Prostate gland (tissue), 2 donors: ENCODE measurements at regions not wholly inside any gene's neighbourhood (a gene's known extent, or its start where the extent isn't known, plus 50 kb on each side); places are given as distances from the start of the nearest gene placed in this dataset.
A peak's percentile ranks its signal among the peaks of the same experiment; 100 is the strongest.

Experiments used
- DNase-seq: peaks from one replicate; pipeline ENCODE4 v3.0.0-alpha.2; 2019; ENCODE audit warnings: low spot score
- H3K27ac ChIP-seq, 2 donors: fragments of 200-600 bp; sonication (generic); 2 replicates each; pipeline ENCODE4 v1.5.1; 2017 to 2019
- H3K27me3 ChIP-seq: fragments of 200-600 bp; sonication (generic); replicated peaks from 2 replicates; pipeline ENCODE4 v1.5.1; 2019; ENCODE audit not compliant: insufficient read depth
- H3K36me3 ChIP-seq, 2 donors: fragments of 200-600 bp; sonication (generic); 1 replicate in 1 of 2; 2 replicates in 1 of 2; pipeline versions ENCODE4 v1.5.1 to v1.8.1; 2017 to 2019
- H3K4me1 ChIP-seq: fragments of 200-600 bp; sonication (generic); replicated peaks from 2 replicates; pipeline ENCODE4 v1.5.1; 2019
- H3K4me3 ChIP-seq, 2 donors: fragments of 200-600 bp; sonication (generic); 2 replicates each; pipeline ENCODE4 v1.5.1; 2017 to 2019
- H3K9me3 ChIP-seq: fragments of 200-600 bp; sonication (generic); 2 replicates; pipeline ENCODE4 v1.5.1; 2017
- POLR2A ChIP-seq: fragments of 450-650 bp; IDR thresholded peaks from one replicate; pipeline ENCODE4 v1.6.1; 2016; ENCODE audit warnings: antibody characterized with exemption, mild to moderate bottlenecking
- POLR2AphosphoS5 ChIP-seq: sonication (generic); formaldehyde crosslinking; IDR thresholded peaks from one replicate; pipeline ENCODE4 v1.6.1; 2017; ENCODE audit warnings: antibody characterized with exemption
- WGBS: methylation state at CpG from one replicate; pipeline ENCODE4 v1.1.5; 2018; 5-methylcytosine and 5-hydroxymethylcytosine counted together
- intact Hi-C: fragments of 100-400 bp; cut with DNase I; formaldehyde crosslinking; loops from one replicate; pipeline ENCODE4 v1.14.2; 2022
- TF ChIP-seq, protein P1 (sequence below), 4 experiments: fragments of 200-600 bp in 2 of 4; fragments of 450-650 bp in 2 of 4; sonication (generic) in 2 of 4; IDR thresholded peaks; 1 replicate in 3 of 4; 2 replicates in 1 of 4; pipeline ENCODE4 v1.5.1; 2016 to 2019; ENCODE audit warnings: antibody characterized with exemption in 4 of 4, mild to moderate bottlenecking in 2 of 4, moderate library complexity in 2 of 4

DNA sequence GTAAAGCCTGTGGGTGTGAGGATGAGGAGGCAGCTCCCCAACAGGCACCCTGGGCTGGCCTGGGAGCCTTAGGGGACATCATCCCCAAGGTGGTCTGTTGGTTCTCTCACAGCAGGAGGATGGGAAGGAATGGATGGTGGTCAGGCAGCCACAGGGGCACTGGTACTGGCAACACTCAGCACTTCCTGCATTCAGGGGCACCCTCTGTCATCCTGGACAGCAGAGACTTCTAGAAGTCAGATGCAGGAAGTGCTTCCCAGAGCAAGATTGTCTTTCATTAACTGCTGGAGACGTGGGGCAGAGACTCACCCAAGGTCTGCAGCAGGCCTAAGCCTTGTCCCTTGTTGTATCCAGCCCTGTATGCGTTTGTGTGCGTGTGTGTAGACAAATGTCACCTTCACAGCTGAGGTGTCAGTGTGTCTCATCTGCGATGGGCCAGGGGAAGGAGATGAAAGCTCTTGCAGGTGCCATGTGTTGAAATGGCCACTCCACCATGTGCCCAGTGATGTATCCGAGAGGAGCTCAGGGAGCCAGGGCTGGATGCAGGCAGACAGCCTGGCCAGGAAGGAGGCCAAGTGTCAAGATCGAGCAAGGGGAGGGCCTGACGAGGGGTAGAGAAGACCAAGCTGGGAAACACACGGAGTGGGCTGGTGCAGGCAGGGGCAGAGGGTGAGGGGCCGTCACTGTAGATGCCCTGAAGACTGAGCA lies 85.1 kb downstream of the PITPNM2 start:
- intact Hi-C loops: no loop called here
- TF ChIP-seq, protein P1, sequence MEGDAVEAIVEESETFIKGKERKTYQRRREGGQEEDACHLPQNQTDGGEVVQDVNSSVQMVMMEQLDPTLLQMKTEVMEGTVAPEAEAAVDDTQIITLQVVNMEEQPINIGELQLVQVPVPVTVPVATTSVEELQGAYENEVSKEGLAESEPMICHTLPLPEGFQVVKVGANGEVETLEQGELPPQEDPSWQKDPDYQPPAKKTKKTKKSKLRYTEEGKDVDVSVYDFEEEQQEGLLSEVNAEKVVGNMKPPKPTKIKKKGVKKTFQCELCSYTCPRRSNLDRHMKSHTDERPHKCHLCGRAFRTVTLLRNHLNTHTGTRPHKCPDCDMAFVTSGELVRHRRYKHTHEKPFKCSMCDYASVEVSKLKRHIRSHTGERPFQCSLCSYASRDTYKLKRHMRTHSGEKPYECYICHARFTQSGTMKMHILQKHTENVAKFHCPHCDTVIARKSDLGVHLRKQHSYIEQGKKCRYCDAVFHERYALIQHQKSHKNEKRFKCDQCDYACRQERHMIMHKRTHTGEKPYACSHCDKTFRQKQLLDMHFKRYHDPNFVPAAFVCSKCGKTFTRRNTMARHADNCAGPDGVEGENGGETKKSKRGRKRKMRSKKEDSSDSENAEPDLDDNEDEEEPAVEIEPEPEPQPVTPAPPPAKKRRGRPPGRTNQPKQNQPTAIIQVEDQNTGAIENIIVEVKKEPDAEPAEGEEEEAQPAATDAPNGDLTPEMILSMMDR (IDR thresholded peaks at IDR 0.05): no peak
- no peak for TF ChIP-seq POLR2A
- no peak for TF ChIP-seq POLR2AphosphoS5
- Histone ChIP-seq H3K4me1 (no peaks in the 10 kb centered on the region), H3K27ac (no peak overlapping the region), H3K9me3 (no peaks in the 10 kb centered on the region), H3K4me3 (no peak overlapping the region), H3K36me3 (no peaks in the 10 kb centered on the region), H3K27me3 (no peaks in the 10 kb centered on the region)
- WGBS: 76% methylated on average over 9 of the region's 9 CpGs
- DNase-seq: no peak

DNA sequence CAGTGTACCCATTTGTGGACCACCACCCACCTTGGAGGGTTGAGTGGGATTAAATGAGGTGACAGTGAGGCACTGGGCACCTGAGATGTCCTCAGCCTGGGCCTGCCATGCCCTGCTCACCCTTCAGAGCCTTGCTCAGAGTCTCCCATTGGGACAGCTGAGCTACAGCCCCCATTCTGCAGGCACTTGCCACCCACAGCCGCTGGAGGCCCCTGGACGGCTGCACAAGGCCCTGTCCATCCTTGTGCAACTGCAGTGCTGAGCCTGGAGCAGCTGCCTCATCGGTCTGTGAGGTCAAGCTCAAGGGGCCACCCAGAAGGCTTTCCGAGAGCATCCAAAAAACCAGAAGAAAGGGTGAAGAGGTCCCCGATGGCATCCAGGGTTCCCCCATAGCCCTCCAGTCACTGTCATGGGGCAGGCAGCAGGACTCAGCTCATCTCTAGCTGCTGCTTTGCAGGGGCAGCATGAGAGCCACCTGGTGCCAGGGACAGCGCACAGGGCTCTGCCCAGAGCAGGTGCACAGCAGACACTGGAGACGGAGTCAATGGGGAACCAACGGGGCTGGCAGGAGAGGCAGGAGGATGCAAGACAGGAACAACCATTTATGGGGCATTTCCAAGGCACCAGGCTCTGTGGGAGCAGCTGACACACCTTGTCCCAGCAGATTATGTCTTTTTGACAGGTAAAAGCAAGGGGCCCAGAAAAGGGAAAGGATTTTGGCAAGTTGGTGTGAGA lies 84.6 kb downstream of the ARL6IP4 start:
- H3K9me3 ChIP-seq: no peaks in the 10 kb centered on the region
- 60% methylated on average over 8 of the region's 8 CpGs for WGBS
- no peak for TF ChIP-seq POLR2AphosphoS5
- no peak for TF ChIP-seq POLR2A
- TF ChIP-seq, protein P1 (IDR thresholded peaks at IDR 0.05): no peak
- no peak for DNase-seq
- intact Hi-C loops: no loop called here
- no peaks in the 10 kb centered on the region for H3K36me3 ChIP-seq
- H3K27ac ChIP-seq: no peak overlapping the region
- no peaks in the 10 kb centered on the region for H3K27me3 ChIP-seq
- H3K4me3 ChIP-seq: no peak overlapping the region
- no peaks in the 10 kb centered on the region for H3K4me1 ChIP-seq

DNA sequence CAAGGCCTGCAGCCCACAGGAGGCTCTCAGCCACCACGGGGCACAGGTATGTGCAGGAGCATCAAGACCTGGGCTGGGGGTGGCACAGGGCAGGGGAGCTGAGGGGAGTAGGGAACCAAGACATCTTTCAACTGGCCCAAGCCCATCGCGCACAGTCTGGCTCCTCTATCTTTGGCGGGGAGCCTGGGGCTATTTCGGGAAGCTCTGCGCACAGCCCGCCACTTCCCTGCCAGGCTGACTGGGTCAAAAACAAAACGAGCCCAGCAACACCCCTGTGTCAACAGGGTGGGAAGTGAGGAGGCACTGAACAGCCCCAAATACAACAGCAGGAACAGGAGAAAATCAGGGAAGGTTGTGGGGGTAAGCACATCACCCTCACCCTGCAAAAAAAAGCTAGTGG lies 83.9 kb downstream of the ARL6IP4 start:
- TF ChIP-seq POLR2A (no peak), POLR2AphosphoS5 (no peak)
- TF ChIP-seq, protein P1 (IDR thresholded peaks at IDR 0.05): no peak
- DNase-seq: no peak
- no peaks in the 10 kb centered on the region for H3K9me3 ChIP-seq
- H3K4me3 ChIP-seq: no peak overlapping the region
- H3K4me1 ChIP-seq: no peaks in the 10 kb centered on the region
- H3K27ac ChIP-seq: no peak overlapping the region
- no peaks in the 10 kb centered on the region for H3K36me3 ChIP-seq
- intact Hi-C loops: no loop called here
- H3K27me3 ChIP-seq: no peaks in the 10 kb centered on the region
- 48% methylated on average over 8 of the region's 8 CpGs for WGBS

DNA sequence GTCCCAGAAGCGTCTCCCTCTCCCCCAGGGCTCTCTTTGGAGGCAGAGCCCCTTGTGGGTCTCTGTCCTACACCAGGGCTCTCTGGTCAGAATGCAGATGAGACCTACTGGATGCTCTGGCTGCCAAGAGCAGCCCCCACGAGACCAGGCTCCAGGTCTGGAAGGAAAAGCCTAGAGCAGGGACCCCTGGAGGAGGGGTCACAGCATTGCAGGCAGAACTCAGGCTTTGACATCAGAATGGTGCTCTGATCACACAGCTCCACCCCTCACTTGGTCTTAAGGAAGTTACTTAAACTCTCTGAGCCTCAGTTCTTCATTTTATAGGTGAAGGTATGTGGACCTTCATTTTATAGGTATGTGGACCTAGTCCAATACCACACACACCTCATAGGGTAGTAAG lies 83.1 kb downstream of the ARL6IP4 start:
- H3K4me1 ChIP-seq: no peaks in the 10 kb centered on the region
- no peaks in the 10 kb centered on the region for H3K27me3 ChIP-seq
- H3K27ac ChIP-seq: peak overlapping the region in 1 of 2 donors; percentile 8
- H3K36me3 ChIP-seq: no peaks in the 10 kb centered on the region
- WGBS: 68% methylated on average over 2 of the region's 2 CpGs
- TF ChIP-seq, protein P1 (IDR thresholded peaks at IDR 0.05): no peak
- no peak for DNase-seq
- intact Hi-C loops: no loop called here
- no peaks in the 10 kb centered on the region for H3K9me3 ChIP-seq
- no peak overlapping the region for H3K4me3 ChIP-seq
